A549 (cell line): ENCODE measurements at regions not wholly inside any gene's neighbourhood (a gene's known extent, or its start where the extent isn't known, plus 50 kb on each side); places are given as distances from the start of the nearest gene placed in this dataset.

Experiments
- ATAC-seq, 2 experiments: fragments of 200-7000 bp in 1 of 2; fragments of >200 bp in 1 of 2; cut with Nextera tagmentation in 1 of 2; cut with Tn5 transposase in 1 of 2; 3 replicates each; pipeline versions ENCODE4 v1.8.0 to v1.9.1; 2018 to 2020; ENCODE audit warnings: mild to moderate bottlenecking in 1 of 2, moderate library complexity in 1 of 2
- CTCF ChIA-PET: fragments of 300-600 bp; sonication (Branson Sonifier 250); formaldehyde crosslinking; extraction: SDS; loops from one replicate; lab custom pipeline; 2021; ENCODE audit warnings: antibody characterized with exemption, inconsistent platforms; lab: Yijun Ruan, JAX
- POLR2A ChIA-PET: fragments of 350-600 bp; formaldehyde crosslinking; extraction: SDS; loops from one replicate; lab custom pipeline; 2021; ENCODE audit warnings: antibody characterized with exemption, inconsistent platforms; lab: Yijun Ruan, JAX
- DNase-seq, 2 experiments: peaks; one replicate each; pipeline versions ENCODE4 v3.0.0 to v3.0.0-alpha.2; 2011 to 2016; ENCODE audit warnings: low read depth in 1 of 2, low spot score in 1 of 2
- FAIRE-seq: peaks from 2 replicates; lab custom pipeline; 2011; peaks lifted over from hg19 to GRCh38; lab: Jason Lieb, UNC
- H3K27ac ChIP-seq, 2 experiments: fragments of >200 bp; sonication (Bioruptor Twin); formaldehyde crosslinking; 3 replicates each; pipeline ENCODE4 v1.5.1; 2016 to 2017
- H3K4me1 ChIP-seq: fragments of >200 bp; sonication (Bioruptor Twin); formaldehyde crosslinking; 3 replicates; pipeline ENCODE4 v1.6.1; 2016
- H3K4me2 ChIP-seq: fragments of >200 bp; sonication (Bioruptor Twin); formaldehyde crosslinking; 3 replicates; pipeline ENCODE4 v1.6.1; 2016
- H3K4me3 ChIP-seq: fragments of >200 bp; sonication (Bioruptor Twin); formaldehyde crosslinking; 3 replicates; pipeline ENCODE4 v1.5.1; 2016
- H3K9me3 ChIP-seq: fragments of >200 bp; sonication (Bioruptor Twin); formaldehyde crosslinking; 3 replicates; pipeline ENCODE4 v1.6.1; 2016
- BHLHE40 ChIP-seq: IDR thresholded peaks from 2 replicates; pipeline ENCODE4 v1.6.1; 2012; ENCODE audit warnings: low read depth, low read length, inconsistent platforms
- EHF ChIP-seq: fragments of 250-450 bp; sonication (Bioruptor Pico); IDR thresholded peaks from 2 replicates; pipeline ENCODE4 v1.5.0; 2020; ENCODE audit warnings: mild to moderate bottlenecking
- EHMT2 ChIP-seq: fragments of 200-600 bp; sonication (generic); IDR thresholded peaks from 2 replicates; pipeline ENCODE4 v1.6.1; 2016; ENCODE audit warnings: antibody characterized with exemption, low read depth, mild to moderate bottlenecking, moderate library complexity
- FOSL2 ChIP-seq, 2 experiments: fragments of 450-650 bp in 1 of 2; fragments of >200 bp in 1 of 2; sonication (Bioruptor Twin) in 1 of 2; formaldehyde crosslinking; IDR thresholded peaks; 2 replicates each; pipeline versions ENCODE4 v1.5.0 to v1.6.1; 2016 to 2020; ENCODE audit warnings: mild to moderate bottlenecking in 1 of 2, moderate library complexity in 1 of 2
- FOXS1 ChIP-seq: fragments of 250-450 bp; sonication (Bioruptor Pico); IDR thresholded peaks from 2 replicates; pipeline ENCODE4 v1.5.0; 2020; ENCODE audit warnings: mild to moderate bottlenecking, moderate library complexity
- HEYL ChIP-seq: fragments of 250-450 bp; sonication (Bioruptor Pico); IDR thresholded peaks from 2 replicates; pipeline ENCODE4 v1.8.0; 2021; ENCODE audit warnings: mild to moderate bottlenecking, moderate library complexity
- JUN ChIP-seq, 2 experiments: fragments of >200 bp; sonication (Bioruptor Twin); formaldehyde crosslinking; IDR thresholded peaks; 2 replicates in 1 of 2; 3 replicates in 1 of 2; pipeline ENCODE4 v1.6.1; 2016 to 2017
- MAZ ChIP-seq: fragments of 150-350 bp; IDR thresholded peaks from 2 replicates; pipeline ENCODE4 v1.6.1; 2014; ENCODE audit warnings: antibody characterized with exemption, low read depth, low read length, borderline replicate concordance
- NFE2L2 ChIP-seq: fragments of 150-350 bp; conservative IDR thresholded peaks from 2 replicates; pipeline ENCODE4 v1.6.1; 2014; ENCODE audit warnings: low read length
- NPAS2 ChIP-seq: fragments of 250-450 bp; sonication (Bioruptor Pico); IDR thresholded peaks from 2 replicates; pipeline ENCODE4 v1.8.0; 2022; ENCODE audit warnings: mild to moderate bottlenecking, moderate library complexity, borderline replicate concordance
- NR3C1 ChIP-seq: fragments of >200 bp; sonication (Bioruptor Twin); formaldehyde crosslinking; IDR thresholded peaks from 3 replicates; pipeline ENCODE4 v1.6.1; 2017
- POLR2A ChIP-seq: IDR thresholded peaks from 2 replicates; pipeline ENCODE4 v1.6.1; 2012; ENCODE audit warnings: mild to moderate bottlenecking, low read length
- RARB ChIP-seq: fragments of 250-450 bp; sonication (Bioruptor Pico); IDR thresholded peaks from 2 replicates; pipeline ENCODE4 v1.8.0; 2021; ENCODE audit warnings: mild to moderate bottlenecking, moderate library complexity
- RCOR1 ChIP-seq: fragments of 150-350 bp; IDR thresholded peaks from 2 replicates; pipeline ENCODE4 v1.6.1; 2014; ENCODE audit warnings: antibody characterized with exemption, low read length, low read depth
- TFCP2L1 ChIP-seq: fragments of 250-450 bp; sonication (Bioruptor Pico); IDR thresholded peaks from 2 replicates; pipeline ENCODE4 v1.5.0; 2021; ENCODE audit warnings: mild to moderate bottlenecking
- ZFP36 ChIP-seq: fragments of 450-650 bp; IDR thresholded peaks from 2 replicates; pipeline ENCODE4 v1.6.1; 2014; ENCODE audit warnings: borderline replicate concordance; ENCODE audit not compliant: partially characterized antibody
- ZNF302 ChIP-seq: fragments of 250-450 bp; sonication (Bioruptor Pico); IDR thresholded peaks from 2 replicates; pipeline ENCODE4 v1.9.0; 2021; ENCODE audit warnings: inconsistent platforms, mild to moderate bottlenecking, moderate library complexity
- WGBS: methylation state at CpG from one replicate; pipeline ENCODE4 v1.1.6; 2017; ENCODE audit errors: missing lambda C conversion rate; 5-methylcytosine and 5-hydroxymethylcytosine counted together
- TF ChIP-seq, protein P1 (sequence below): fragments of >200 bp; sonication (Bioruptor Twin); formaldehyde crosslinking; IDR thresholded peaks from 3 replicates; pipeline ENCODE4 v1.6.1; 2016
- TF ChIP-seq, protein P2 (sequence below): IDR thresholded peaks from 2 replicates; pipeline ENCODE4 v1.6.1; 2012
- TF ChIP-seq, protein P3 (sequence below): fragments of 250-450 bp; sonication (Bioruptor Pico); IDR thresholded peaks from 2 replicates; pipeline ENCODE4 v1.5.0; 2021; ENCODE audit warnings: mild to moderate bottlenecking, moderate library complexity, borderline replicate concordance
- TF ChIP-seq, protein P4 (sequence below): fragments of 200-600 bp; sonication (generic); IDR thresholded peaks from 2 replicates; pipeline ENCODE4 v1.6.1; 2016; ENCODE audit warnings: antibody characterized with exemption, mild to moderate bottlenecking, moderate library complexity

DNA sequence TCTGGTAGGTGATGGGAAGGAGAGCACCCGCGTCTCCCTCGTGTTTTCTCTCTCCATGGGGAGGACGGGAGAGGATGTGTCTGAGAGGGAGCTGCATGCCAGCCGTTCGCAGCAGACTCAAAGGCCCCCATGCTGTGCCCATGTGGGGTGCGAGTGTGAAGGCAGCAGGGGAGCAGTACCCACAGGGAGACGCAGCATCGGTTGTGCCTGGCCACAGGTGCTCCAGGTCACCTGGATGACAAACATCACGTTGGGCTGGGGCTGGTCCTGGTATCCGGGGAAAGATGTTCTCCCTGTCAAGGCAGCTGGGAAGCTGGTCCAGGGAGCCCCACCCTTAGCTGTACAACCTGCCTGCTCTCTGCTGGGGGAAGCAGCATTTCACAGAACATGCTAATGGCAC is 119.5 kb upstream of the SALL3 start:
- WGBS = 8% methylated on average over 4 of the region's 11 CpGs
- no peak overlapping the region for H3K27ac ChIP-seq
- CTCF ChIA-PET = no interaction called here
- no peaks in the 10 kb centered on the region for H3K4me1 ChIP-seq
- no peak for FAIRE-seq
- POLR2A ChIA-PET = no interaction called here
- H3K4me3 ChIP-seq = no peak overlapping the region
- no peak for DNase-seq
- TF ChIP-seq, protein P1, sequence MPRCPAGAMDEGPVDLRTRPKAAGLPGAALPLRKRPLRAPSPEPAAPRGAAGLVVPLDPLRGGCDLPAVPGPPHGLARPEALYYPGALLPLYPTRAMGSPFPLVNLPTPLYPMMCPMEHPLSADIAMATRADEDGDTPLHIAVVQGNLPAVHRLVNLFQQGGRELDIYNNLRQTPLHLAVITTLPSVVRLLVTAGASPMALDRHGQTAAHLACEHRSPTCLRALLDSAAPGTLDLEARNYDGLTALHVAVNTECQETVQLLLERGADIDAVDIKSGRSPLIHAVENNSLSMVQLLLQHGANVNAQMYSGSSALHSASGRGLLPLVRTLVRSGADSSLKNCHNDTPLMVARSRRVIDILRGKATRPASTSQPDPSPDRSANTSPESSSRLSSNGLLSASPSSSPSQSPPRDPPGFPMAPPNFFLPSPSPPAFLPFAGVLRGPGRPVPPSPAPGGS = no peak
- TF ChIP-seq TFCP2L1 (no peak), JUN (IDR thresholded peaks at IDR 0.05) (no peak), ZFP36 (no peak), NFE2L2 (no peak), BHLHE40 (no peak), MAZ (no peak), HEYL (no peak), EHF (CRISPR knock-in tag) (no peak), POLR2A (no peak), ZNF302 (CRISPR knock-in tag) (no peak), RCOR1 (no peak), NR3C1 (no peak), FOXS1 (no peak), EHMT2 (no peak), FOSL2 (IDR thresholded peaks at IDR 0.05) (no peak), FOSL2 (CRISPR knock-in tag; IDR thresholded peaks at IDR 0.05) (no peak)
- TF ChIP-seq, protein P2, sequence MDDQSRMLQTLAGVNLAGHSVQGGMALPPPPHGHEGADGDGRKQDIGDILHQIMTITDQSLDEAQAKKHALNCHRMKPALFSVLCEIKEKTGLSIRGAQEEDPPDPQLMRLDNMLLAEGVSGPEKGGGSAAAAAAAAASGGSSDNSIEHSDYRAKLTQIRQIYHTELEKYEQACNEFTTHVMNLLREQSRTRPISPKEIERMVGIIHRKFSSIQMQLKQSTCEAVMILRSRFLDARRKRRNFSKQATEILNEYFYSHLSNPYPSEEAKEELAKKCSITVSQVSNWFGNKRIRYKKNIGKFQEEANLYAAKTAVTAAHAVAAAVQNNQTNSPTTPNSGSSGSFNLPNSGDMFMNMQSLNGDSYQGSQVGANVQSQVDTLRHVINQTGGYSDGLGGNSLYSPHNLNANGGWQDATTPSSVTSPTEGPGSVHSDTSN = no peak
- TF ChIP-seq, protein P3, sequence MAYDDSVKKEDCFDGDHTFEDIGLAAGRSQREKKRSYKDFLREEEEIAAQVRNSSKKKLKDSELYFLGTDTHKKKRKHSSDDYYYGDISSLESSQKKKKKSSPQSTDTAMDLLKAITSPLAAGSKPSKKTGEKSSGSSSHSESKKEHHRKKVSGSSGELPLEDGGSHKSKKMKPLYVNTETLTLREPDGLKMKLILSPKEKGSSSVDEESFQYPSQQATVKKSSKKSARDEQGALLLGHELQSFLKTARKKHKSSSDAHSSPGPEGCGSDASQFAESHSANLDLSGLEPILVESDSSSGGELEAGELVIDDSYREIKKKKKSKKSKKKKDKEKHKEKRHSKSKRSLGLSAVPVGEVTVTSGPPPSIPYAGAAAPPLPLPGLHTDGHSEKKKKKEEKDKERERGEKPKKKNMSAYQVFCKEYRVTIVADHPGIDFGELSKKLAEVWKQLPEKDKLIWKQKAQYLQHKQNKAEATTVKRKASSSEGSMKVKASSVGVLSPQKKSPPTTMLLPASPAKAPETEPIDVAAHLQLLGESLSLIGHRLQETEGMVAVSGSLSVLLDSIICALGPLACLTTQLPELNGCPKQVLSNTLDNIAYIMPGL = no peak
- TF ChIP-seq, protein P4, sequence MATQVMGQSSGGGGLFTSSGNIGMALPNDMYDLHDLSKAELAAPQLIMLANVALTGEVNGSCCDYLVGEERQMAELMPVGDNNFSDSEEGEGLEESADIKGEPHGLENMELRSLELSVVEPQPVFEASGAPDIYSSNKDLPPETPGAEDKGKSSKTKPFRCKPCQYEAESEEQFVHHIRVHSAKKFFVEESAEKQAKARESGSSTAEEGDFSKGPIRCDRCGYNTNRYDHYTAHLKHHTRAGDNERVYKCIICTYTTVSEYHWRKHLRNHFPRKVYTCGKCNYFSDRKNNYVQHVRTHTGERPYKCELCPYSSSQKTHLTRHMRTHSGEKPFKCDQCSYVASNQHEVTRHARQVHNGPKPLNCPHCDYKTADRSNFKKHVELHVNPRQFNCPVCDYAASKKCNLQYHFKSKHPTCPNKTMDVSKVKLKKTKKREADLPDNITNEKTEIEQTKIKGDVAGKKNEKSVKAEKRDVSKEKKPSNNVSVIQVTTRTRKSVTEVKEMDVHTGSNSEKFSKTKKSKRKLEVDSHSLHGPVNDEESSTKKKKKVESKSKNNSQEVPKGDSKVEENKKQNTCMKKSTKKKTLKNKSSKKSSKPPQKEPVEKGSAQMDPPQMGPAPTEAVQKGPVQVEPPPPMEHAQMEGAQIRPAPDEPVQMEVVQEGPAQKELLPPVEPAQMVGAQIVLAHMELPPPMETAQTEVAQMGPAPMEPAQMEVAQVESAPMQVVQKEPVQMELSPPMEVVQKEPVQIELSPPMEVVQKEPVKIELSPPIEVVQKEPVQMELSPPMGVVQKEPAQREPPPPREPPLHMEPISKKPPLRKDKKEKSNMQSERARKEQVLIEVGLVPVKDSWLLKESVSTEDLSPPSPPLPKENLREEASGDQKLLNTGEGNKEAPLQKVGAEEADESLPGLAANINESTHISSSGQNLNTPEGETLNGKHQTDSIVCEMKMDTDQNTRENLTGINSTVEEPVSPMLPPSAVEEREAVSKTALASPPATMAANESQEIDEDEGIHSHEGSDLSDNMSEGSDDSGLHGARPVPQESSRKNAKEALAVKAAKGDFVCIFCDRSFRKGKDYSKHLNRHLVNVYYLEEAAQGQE = no peak
- no peaks in the 10 kb centered on the region for H3K9me3 ChIP-seq
- H3K4me2 ChIP-seq = no peak overlapping the region
- no peak for ATAC-seq

DNA sequence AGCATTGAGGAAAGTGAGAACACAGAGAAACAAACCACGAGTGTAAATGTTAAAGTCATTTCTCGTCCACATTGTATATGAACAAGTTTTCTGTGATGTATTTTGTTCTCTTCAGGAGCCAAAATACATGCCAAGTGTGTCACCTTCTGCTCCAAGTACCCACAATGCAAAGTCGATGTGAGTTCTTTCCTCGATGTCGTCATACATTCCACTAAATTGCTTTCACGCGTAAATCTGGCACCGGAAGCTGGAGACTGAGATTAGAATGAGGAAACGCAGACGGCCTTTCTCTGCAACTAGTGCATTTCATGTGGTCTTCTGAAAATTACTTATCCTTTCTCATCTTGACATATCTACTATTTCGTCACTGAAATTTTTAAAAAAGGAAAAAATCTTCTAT is 118.5 kb upstream of the SALL3 start:
- FAIRE-seq = no peak
- WGBS = 42% methylated on average over 11 of the region's 11 CpGs
- POLR2A ChIA-PET = no interaction called here

More for the DNA sequence above, 118.5 kb upstream of the SALL3 start:
- no peak overlapping the region for H3K4me3 ChIP-seq
- DNase-seq (no peak), ATAC-seq (no peak)
- H3K4me1 ChIP-seq = no peaks in the 10 kb centered on the region
- H3K4me2 ChIP-seq = no peak overlapping the region
- CTCF ChIA-PET = no interaction called here
- no peak overlapping the region for H3K27ac ChIP-seq
- H3K9me3 ChIP-seq = no peaks in the 10 kb centered on the region
- TF ChIP-seq JUN (IDR thresholded peaks at IDR 0.05) = no peak
- no peak for TF ChIP-seq NPAS2 (CRISPR knock-in tag)
- no peak for TF ChIP-seq RARB (CRISPR knock-in tag)
